ENCODE measurements at regions not wholly inside any gene's neighbourhood (a gene's known extent, or its start where the extent isn't known, plus 50 kb on each side); places are given as distances from the start of the nearest gene placed in this dataset.
"Not testable (repeated sequence)": the region's sequence is repeated elsewhere in the genome, so short reads cannot be mapped to it uniquely, and the experiment has no call there.

- Histone ChIP-seq H3K36me3 (ENCODE audit: insufficient read depth in 1 of 2, low read depth in 1 of 2) (no peaks in the 10 kb centered on the region), H3K9me3 (no peaks in the 10 kb centered on the region), H3K4me1 (no peaks in the 10 kb centered on the region), H3K4me3 (no peak overlapping the region), H3K27me3 (ENCODE audit: insufficient read depth in 3 of 3, low read length in 2 of 3) (no peaks in the 10 kb centered on the region), H3K27ac (no peak overlapping the region)
- intact Hi-C loops (cut with DNase I) = no loop called here
- ATAC-seq (no peak), DNase-seq (no peak)
- no peak for TF ChIP-seq CTCF (IDR thresholded peaks at IDR 0.05)
- 64 to 72% (median 71%) methylated on average over 2 of the region's 2 CpGs for whole genome bisulfite sequencing, 3 donors
Measured at GRCh38 chr11:23632293-23632692, 772.0 kb upstream of the CCDC179 start.

- H3K27me3 ChIP-seq (ENCODE audit: insufficient read depth in 3 of 3, low read length in 2 of 3) = no peaks in the 10 kb centered on the region
- no peaks in the 10 kb centered on the region for H3K9me3 ChIP-seq
- WGBS, 3 donors = 60 to 72% (median 67%) methylated on average over 1 of the region's 1 CpG
- DNase-seq (no peak), ATAC-seq (no peak)
- intact Hi-C loops (cut with DNase I) = no loop called here
- no peak for TF ChIP-seq CTCF (IDR thresholded peaks at IDR 0.05)
- H3K4me3 ChIP-seq = no peak overlapping the region
- no peaks in the 10 kb centered on the region for H3K4me1 ChIP-seq
- no peak overlapping the region for H3K27ac ChIP-seq
- H3K36me3 ChIP-seq (ENCODE audit: insufficient read depth in 1 of 2, low read depth in 1 of 2) = no peaks in the 10 kb centered on the region
Measured at GRCh38 chr11:23644443-23644842, 784.2 kb upstream of the CCDC179 start.

GRCh38 chr11:23652336-23652735 lies 792.1 kb upstream of the CCDC179 start:
- H3K27ac ChIP-seq; DNase-seq; H3K4me3 ChIP-seq; H3K4me1 ChIP-seq; ATAC-seq; intact Hi-C loops (cut with DNase I); H3K9me3 ChIP-seq; H3K36me3 ChIP-seq (ENCODE audit: insufficient read depth in 1 of 2, low read depth in 1 of 2); H3K27me3 ChIP-seq (ENCODE audit: insufficient read depth in 3 of 3, low read length in 2 of 3): not testable (repeated sequence)
- WGBS, 3 donors = 88 to 92% (median 90%) methylated on average over 20 of the region's 20 CpGs

- 92 to 94% (median 93%) methylated on average over 30 to 33 of the region's 33 CpGs for WGBS, 3 donors
- Histone ChIP-seq H3K9me3 (no peaks in the 10 kb centered on the region), H3K4me1 (no peaks in the 10 kb centered on the region), H3K27ac (no peak overlapping the region), H3K4me3 (no peak overlapping the region), H3K27me3 (ENCODE audit: insufficient read depth in 3 of 3, low read length in 2 of 3) (no peaks in the 10 kb centered on the region), H3K36me3 (ENCODE audit: insufficient read depth in 1 of 2, low read depth in 1 of 2) (no peaks in the 10 kb centered on the region)
- TF ChIP-seq CTCF (IDR thresholded peaks at IDR 0.05) = no peak
- DNase-seq = no peak
- no peak for ATAC-seq
- intact Hi-C loops (cut with DNase I) = no loop called here
Measured at GRCh38 chr11:23653071-23653675, 792.9 kb upstream of the CCDC179 start.

GRCh38 chr11:23668324-23668723 lies 808.0 kb upstream of the CCDC179 start:
- 70 to 89% (median 72%) methylated on average over 1 of the region's 1 CpG for WGBS, 3 donors
- H3K27ac ChIP-seq = no peak overlapping the region
- H3K4me3 ChIP-seq = no peak overlapping the region
- no peaks in the 10 kb centered on the region for H3K27me3 ChIP-seq (ENCODE audit: insufficient read depth in 3 of 3, low read length in 2 of 3)
- H3K4me1 ChIP-seq = no peaks in the 10 kb centered on the region
- no peaks in the 10 kb centered on the region for H3K36me3 ChIP-seq (ENCODE audit: insufficient read depth in 1 of 2, low read depth in 1 of 2)
- DNase-seq (no peak), ATAC-seq (no peak)
- no peaks in the 10 kb centered on the region for H3K9me3 ChIP-seq
- no peak for TF ChIP-seq CTCF (IDR thresholded peaks at IDR 0.05)
- intact Hi-C loops (cut with DNase I) = no loop called here
